ENCODE measurements at regions not wholly inside any gene's neighbourhood (a gene's known extent, or its start where the extent isn't known, plus 50 kb on each side); places are given as distances from the start of the nearest gene placed in this dataset.

GRCh38 chr6:166852451-166852975 is 103.8 kb downstream of the RNASET2 start:
- TF ChIP-seq POLR2A (IDR thresholded peaks at IDR 0.05) (no peak), CTCF (IDR thresholded peaks at IDR 0.05) (no peak), EP300 (IDR thresholded peaks at IDR 0.05) (no peak)
